GM19397 (cell line): ENCODE measurements at regions not wholly inside any gene's neighbourhood (a gene's known extent, or its start where the extent isn't known, plus 50 kb on each side); places are given as distances from the start of the nearest gene placed in this dataset.

Experiments
- ATAC-seq: cut with Tn5 transposase; IDR thresholded peaks from one replicate; pipeline ENCODE4 v1.9.1; 2021; ENCODE audit warnings: mild to moderate bottlenecking, moderate library complexity; ENCODE audit not compliant: unreplicated experiment

GRCh38 chr15:37165395-37165794 lies 65.0 kb upstream of the MEIS2 start:
- no peak for ATAC-seq

- no peak for ATAC-seq
Observed at GRCh38 chr15:37166402-37166801, 66.1 kb upstream of the MEIS2 start.

- ATAC-seq: no peak
Observed at GRCh38 chr15:37181339-37181738, 81.0 kb upstream of the MEIS2 start.

GRCh38 chr15:37199545-37199944 lies 99.2 kb upstream of the MEIS2 start:
- no peak for ATAC-seq

GRCh38 chr15:37203050-37203449 lies 102.7 kb upstream of the MEIS2 start:
- no peak for ATAC-seq

GRCh38 chr15:37204692-37205091 lies 104.3 kb upstream of the MEIS2 start:
- no peak for ATAC-seq

GRCh38 chr15:37206690-37207089 lies 106.3 kb upstream of the MEIS2 start:
- ATAC-seq: no peak

GRCh38 chr15:37208146-37209040 lies 108.0 kb upstream of the MEIS2 start:
- no peak for ATAC-seq

GRCh38 chr15:37209041-37209363 lies 108.7 kb upstream of the MEIS2 start:
- no peak for ATAC-seq

GRCh38 chr15:37217567-37217966 lies 117.2 kb upstream of the MEIS2 start:
- no peak for ATAC-seq

- ATAC-seq: no peak
Observed at GRCh38 chr15:37218351-37218916, 118.1 kb upstream of the MEIS2 start.

GRCh38 chr15:37219211-37219701 lies 118.9 kb upstream of the MEIS2 start:
- no peak for ATAC-seq

GRCh38 chr15:37220949-37221670 lies 120.8 kb upstream of the MEIS2 start:
- ATAC-seq: no peak

GRCh38 chr15:37221671-37222145 lies 121.4 kb upstream of the MEIS2 start:
- no peak for ATAC-seq

- ATAC-seq: no peak
Observed at GRCh38 chr15:37223089-37223488, 122.7 kb upstream of the MEIS2 start.

GRCh38 chr15:37229855-37230619 lies 129.7 kb upstream of the MEIS2 start:
- ATAC-seq: no peak

- ATAC-seq: no peak
Observed at GRCh38 chr15:37245358-37245757, 145.0 kb upstream of the MEIS2 start.

GRCh38 chr15:37246065-37246464 lies 145.7 kb upstream of the MEIS2 start:
- ATAC-seq: no peak

- no peak for ATAC-seq
Observed at GRCh38 chr15:37246856-37247255, 146.5 kb upstream of the MEIS2 start.

- no peak for ATAC-seq
Observed at GRCh38 chr15:37249249-37249648, 148.9 kb upstream of the MEIS2 start.

- ATAC-seq: no peak
Observed at GRCh38 chr15:37252530-37252929, 152.2 kb upstream of the MEIS2 start.
